H1 (cell line): ENCODE measurements at regions not wholly inside any gene's neighbourhood (a gene's known extent, or its start where the extent isn't known, plus 50 kb on each side); places are given as distances from the start of the nearest gene placed in this dataset.

Experiments used
- CTCF ChIA-PET: fragments of 300-600 bp; sonication (Branson Sonifier 250); formaldehyde crosslinking; loops from one replicate; lab custom pipeline; 2021; ENCODE audit not compliant: partially characterized antibody; lab: Charles Lee
- POLR2A ChIA-PET: fragments of 300-600 bp; sonication (Branson Sonifier 250); formaldehyde crosslinking; loops from one replicate; lab custom pipeline; 2021; ENCODE audit warnings: inconsistent platforms; ENCODE audit not compliant: partially characterized antibody; lab: Charles Lee
- DNase-seq, 2 experiments: peaks; one replicate each; pipeline versions ENCODE4 v3.0.0 to v3.0.0-alpha.2; 2010 to 2022; ENCODE audit warnings: low spot score in 2 of 2, low read depth in 1 of 2, mixed read lengths in 1 of 2
- FAIRE-seq: peaks from 2 replicates; lab custom pipeline; 2011; peaks lifted over from hg19 to GRCh38; lab: Jason Lieb, UNC
- H2AFZ ChIP-seq: 2 replicates; pipeline ENCODE4 v1.8.1; 2012; ENCODE audit warnings: low read length, inconsistent platforms
- H2AK5ac ChIP-seq: 2 replicates; pipeline ENCODE4 v1.6.1; 2013; ENCODE audit warnings: low read depth, low read length
- H2BK120ac ChIP-seq: replicated peaks from 2 replicates; pipeline ENCODE3; 2013; ENCODE audit warnings: low read depth, low read length, inconsistent platforms
- H2BK12ac ChIP-seq: 2 replicates; pipeline ENCODE4 v1.6.1; 2013; ENCODE audit warnings: low read depth, low read length
- H2BK15ac ChIP-seq: 2 replicates; pipeline ENCODE4 v1.6.1; 2013; ENCODE audit warnings: low read length
- H2BK20ac ChIP-seq: 2 replicates; pipeline ENCODE4 v1.6.1; 2013; ENCODE audit warnings: low read length
- H2BK5ac ChIP-seq: 2 replicates; pipeline ENCODE4 v1.6.1; 2013; ENCODE audit warnings: low read depth, low read length
- H3K14ac ChIP-seq: 2 replicates; pipeline ENCODE4 v1.6.1; 2013; ENCODE audit warnings: inconsistent platforms; ENCODE audit not compliant: insufficient read length
- H3K18ac ChIP-seq: 2 replicates; pipeline ENCODE4 v1.6.1; 2013; ENCODE audit warnings: low read length; ENCODE audit errors: extremely low read depth
- H3K23ac ChIP-seq: 2 replicates; pipeline ENCODE4 v1.6.1; 2013; ENCODE audit warnings: inconsistent platforms; ENCODE audit not compliant: insufficient read length
- H3K23me2 ChIP-seq: 2 replicates; pipeline ENCODE4 v1.6.1; 2013; ENCODE audit warnings: low read depth, low read length
- H3K27ac ChIP-seq: 2 replicates; pipeline ENCODE4 v1.6.1; 2011; ENCODE audit warnings: low read depth, low read length, inconsistent platforms
- H3K27me3 ChIP-seq, 4 experiments: replicated peaks in 1 of 4; 1 replicate in 1 of 4; 2 replicates in 3 of 4; pipeline versions ENCODE4 v1.6.1 to v1.8.1; 2011 to 2013; ENCODE audit warnings: low read length in 3 of 4, mild to moderate bottlenecking in 3 of 4, inconsistent platforms in 2 of 4, mixed read lengths in 2 of 4, moderate library complexity in 1 of 4; ENCODE audit not compliant: control insufficient read depth in 3 of 4, insufficient read depth in 3 of 4; ENCODE audit errors: extremely low read depth in 1 of 4
- H3K36me3 ChIP-seq, 4 experiments: 2 replicates each; pipeline versions ENCODE4 v1.6.1 to v1.8.1; 2011 to 2013; ENCODE audit warnings: mild to moderate bottlenecking in 4 of 4, low read length in 3 of 4, moderate library complexity in 2 of 4, control low read depth in 1 of 4, inconsistent platforms in 1 of 4; ENCODE audit not compliant: insufficient read depth in 4 of 4, control insufficient read depth in 2 of 4
- H3K4ac ChIP-seq: replicated peaks from 2 replicates; pipeline ENCODE3; 2013; ENCODE audit warnings: low read length, low read depth, mixed read lengths, inconsistent platforms; ENCODE audit not compliant: insufficient read length
- H3K4me1 ChIP-seq, 4 experiments: replicated peaks in 1 of 4; 1 replicate in 1 of 4; 2 replicates in 3 of 4; pipeline versions ENCODE4 v1.6.1 to v1.8.1; 2011 to 2013; ENCODE audit warnings: low read length in 3 of 4, inconsistent platforms in 2 of 4, mixed read lengths in 1 of 4; ENCODE audit not compliant: insufficient read depth in 4 of 4, control insufficient read depth in 3 of 4
- H3K4me2 ChIP-seq, 2 experiments: 2 replicates each; pipeline versions ENCODE4 v1.6.1 to v1.8.1; 2011 to 2013; ENCODE audit warnings: low read depth in 2 of 2, low read length in 2 of 2, control low read depth in 1 of 2, inconsistent platforms in 1 of 2, mild to moderate bottlenecking in 1 of 2; ENCODE audit not compliant: insufficient read depth in 1 of 2
- H3K4me3 ChIP-seq, 4 experiments: fragments of 200-600, 300-600 bp in 1 of 4; sonication (generic), shearing (Covaris generic), sonication (Bioruptor Twin) in 1 of 4; 2 replicates each; pipeline versions ENCODE4 v1.5.1 to v1.8.1; 2011 to 2016; ENCODE audit warnings: low read length in 4 of 4, low read depth in 3 of 4, control low read depth in 2 of 4, inconsistent platforms in 2 of 4, mild to moderate bottlenecking in 2 of 4, mixed read lengths in 1 of 4, moderate library complexity in 1 of 4; ENCODE audit not compliant: insufficient read depth in 2 of 4; ENCODE audit errors: extremely low read depth in 1 of 4
- H3K56ac ChIP-seq: replicated peaks from 2 replicates; pipeline ENCODE3; 2013; ENCODE audit warnings: low read depth, mild to moderate bottlenecking, mixed read lengths, low read length, inconsistent platforms; ENCODE audit not compliant: insufficient read length
- H3K79me1 ChIP-seq: 2 replicates; pipeline ENCODE4 v1.6.1; 2013; ENCODE audit warnings: low read depth, low read length, control low read depth
- H3K79me2 ChIP-seq, 2 experiments: 2 replicates each; pipeline versions ENCODE4 v1.6.1 to v1.8.1; 2012 to 2013; ENCODE audit warnings: low read length in 2 of 2, mild to moderate bottlenecking in 2 of 2, inconsistent platforms in 1 of 2; ENCODE audit not compliant: insufficient read depth in 2 of 2, control insufficient read depth in 1 of 2
- H3K9ac ChIP-seq, 4 experiments: replicated peaks in 1 of 4; 1 replicate in 1 of 4; 2 replicates in 3 of 4; pipeline versions ENCODE4 v1.6.1 to v1.8.1; 2011 to 2013; ENCODE audit warnings: low read depth in 3 of 4, low read length in 3 of 4, control low read depth in 2 of 4, mild to moderate bottlenecking in 2 of 4, moderate library complexity in 2 of 4, inconsistent platforms in 1 of 4; ENCODE audit errors: extremely low read depth in 1 of 4
- H3K9me3 ChIP-seq, 2 experiments: 2 replicates each; pipeline versions ENCODE4 v1.6.1 to v1.8.1; 2012 to 2013; ENCODE audit warnings: mild to moderate bottlenecking in 2 of 2, moderate library complexity in 2 of 2, control low read depth in 1 of 2, inconsistent platforms in 1 of 2, low read depth in 1 of 2, low read length in 1 of 2, mixed read lengths in 1 of 2; ENCODE audit not compliant: insufficient read depth in 2 of 2
- H4K20me1 ChIP-seq, 2 experiments: replicated peaks in 1 of 2; 2 replicates each; pipeline versions ENCODE3 to v1.8.1; 2011 to 2013; ENCODE audit warnings: inconsistent platforms in 2 of 2, low read length in 2 of 2, mild to moderate bottlenecking in 1 of 2; ENCODE audit not compliant: insufficient read depth in 2 of 2, control insufficient read depth in 1 of 2
- H4K5ac ChIP-seq: 2 replicates; pipeline ENCODE4 v1.6.1; 2013; ENCODE audit warnings: low read length, low read depth, mixed read lengths, inconsistent platforms; ENCODE audit not compliant: insufficient read length
- H4K8ac ChIP-seq: 2 replicates; pipeline ENCODE4 v1.8.0; 2013; ENCODE audit warnings: mild to moderate bottlenecking, moderate library complexity, low read length, inconsistent platforms; ENCODE audit not compliant: insufficient read depth; ENCODE audit errors: extremely low read depth
- H4K91ac ChIP-seq: replicated peaks from 2 replicates; pipeline ENCODE3; 2013; ENCODE audit warnings: low read length, mixed read lengths, inconsistent platforms; ENCODE audit not compliant: insufficient read length
- ASH2L ChIP-seq: fragments of 200-600, 300-600 bp; sonication (generic); IDR thresholded peaks from one replicate; pipeline ENCODE4 v1.7.1; 2017; ENCODE audit warnings: low read length
- CBX5 ChIP-seq: fragments of 300-800, 300-1000 bp; sonication (generic); IDR thresholded peaks from 2 replicates; pipeline ENCODE4 v1.7.1; 2016; ENCODE audit warnings: antibody characterized with exemption, low read length, low read depth
- CHD2 ChIP-seq: IDR thresholded peaks from 2 replicates; pipeline ENCODE4 v1.6.1; 2012; ENCODE audit warnings: low read length, improper control_type of control experiment
- CREB1 ChIP-seq: IDR thresholded peaks from 2 replicates; pipeline ENCODE4 v1.6.1; 2012; ENCODE audit warnings: inconsistent platforms
- EP300 ChIP-seq, 2 experiments: IDR thresholded peaks; 1 replicate in 1 of 2; 2 replicates in 1 of 2; pipeline ENCODE4 v1.6.1; 2011 to 2012; ENCODE audit warnings: low read depth in 2 of 2, low read length in 2 of 2, mild to moderate bottlenecking in 2 of 2, borderline replicate concordance in 1 of 2, inconsistent platforms in 1 of 2, moderate library complexity in 1 of 2
- MAFK ChIP-seq: IDR thresholded peaks from 2 replicates; pipeline ENCODE4 v1.6.1; 2012; ENCODE audit warnings: low read depth, mild to moderate bottlenecking, improper control_type of control experiment, low read length
- PHF8 ChIP-seq: fragments of 200-600 bp; sonication (generic); conservative IDR thresholded peaks from 2 replicates; pipeline ENCODE4 v1.7.1; 2012; ENCODE audit warnings: low read depth, mild to moderate bottlenecking, inconsistent platforms, low read length, moderate library complexity
- POLR2A ChIP-seq, 2 experiments: IDR thresholded peaks; 1 replicate in 1 of 2; 2 replicates in 1 of 2; pipeline ENCODE4 v1.6.1; 2011; ENCODE audit warnings: low read depth in 2 of 2, low read length in 2 of 2, mild to moderate bottlenecking in 2 of 2; ENCODE audit errors: control extremely low read depth in 1 of 2
- RBBP5 ChIP-seq: IDR thresholded peaks from 2 replicates; pipeline ENCODE4 v1.7.1; 2012; ENCODE audit warnings: low read depth, mild to moderate bottlenecking, inconsistent platforms, low read length, moderate library complexity, borderline replicate concordance
- RNF2 ChIP-seq: fragments of 200-900, 300-1000 bp; sonication (generic); IDR thresholded peaks from 2 replicates; pipeline ENCODE4 v1.7.1; 2016; ENCODE audit warnings: borderline replicate concordance, low read depth, mild to moderate bottlenecking, antibody characterized with exemption, low read length; ENCODE audit not compliant: poor library complexity, severe bottlenecking; ENCODE audit errors: missing control alignments
- SP2 ChIP-seq: IDR thresholded peaks from 2 replicates; pipeline ENCODE4 v1.6.1; 2012; ENCODE audit warnings: mild to moderate bottlenecking, low read length, inconsistent platforms
- SRF ChIP-seq: IDR thresholded peaks from 2 replicates; pipeline ENCODE4 v1.6.1; 2011; ENCODE audit warnings: mild to moderate bottlenecking, low read depth, low read length, moderate library complexity
- TEAD4 ChIP-seq: IDR thresholded peaks from 2 replicates; pipeline ENCODE4 v1.6.1; 2012; ENCODE audit warnings: low read depth, low read length, inconsistent platforms, mixed read lengths
- YY1 ChIP-seq: IDR thresholded peaks from 2 replicates; pipeline ENCODE4 v1.6.1; 2011; ENCODE audit warnings: low read depth, mild to moderate bottlenecking, low read length
- ZNF274 ChIP-seq: IDR thresholded peaks from 2 replicates; pipeline ENCODE4 v1.7.0; 2012; ENCODE audit warnings: low read length, borderline replicate concordance; ENCODE audit errors: extremely low read depth
- WGBS, 2 experiments: shearing (Covaris generic) in 1 of 2; methylation state at CpG; one replicate each; pipeline versions ENCODE4 v1.1.6 to v1.1.7; 2013 to 2015; ENCODE audit warnings: low lambda C conversion rate in 2 of 2, mixed read lengths in 2 of 2, inconsistent platforms in 1 of 2, low coverage in 1 of 2, missing lambda C conversion rate in 1 of 2; ENCODE audit not compliant: insufficient replicate concordance in 2 of 2, insufficient coverage in 1 of 2, insufficient read length in 1 of 2; ENCODE audit errors: extremely low coverage in 1 of 2, missing lambda C conversion rate in 1 of 2; 5-methylcytosine and 5-hydroxymethylcytosine counted together

DNA sequence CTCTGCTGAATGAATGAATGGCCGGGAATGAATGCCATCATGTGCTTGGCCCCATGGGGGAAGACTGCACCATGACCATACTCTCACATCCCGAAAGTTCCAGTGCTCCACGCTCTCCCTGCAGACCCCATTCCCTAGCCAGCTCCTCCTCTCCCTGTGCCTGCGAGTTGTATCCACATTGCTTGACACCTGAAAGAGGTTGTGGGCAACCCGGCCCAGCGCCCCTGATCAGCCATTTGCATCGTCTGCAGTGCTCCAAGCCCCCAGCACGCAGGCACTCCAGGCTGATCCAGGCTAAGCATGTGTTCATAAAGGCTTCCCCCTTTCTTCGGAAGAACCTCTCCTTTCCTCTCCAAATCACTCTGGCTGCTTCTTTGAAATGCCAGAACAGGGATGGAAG lies 354.4 kb upstream of the MKI67 start:
- Histone ChIP-seq H3K9me3 (no peaks in the 10 kb centered on the region), H3K23ac (no peak overlapping the region), H3K18ac (no peak overlapping the region), H4K8ac (peak overlapping the region; percentile 63), H4K5ac (no peak overlapping the region), H3K79me1 (no peaks in the 10 kb centered on the region), H3K4me3 (no peak overlapping the region), H2BK20ac (no peak overlapping the region), H3K23me2 (no peaks in the 10 kb centered on the region), H2BK120ac (no peak overlapping the region), H2BK15ac (no peak overlapping the region), H3K14ac (no peak overlapping the region), H2AK5ac (no peak overlapping the region), H3K56ac (no peak overlapping the region), H3K9ac (no peak overlapping the region), H3K27ac (no peak overlapping the region), H4K20me1 (no peaks in the 10 kb centered on the region), H3K4me1 (0 out of 7 replicates have a peak, but pooled peaks cover 0 to 3% (median 0%) of the 10 kb centered on the region in 4 experiments), H2BK12ac (no peak overlapping the region), H2BK5ac (no peak overlapping the region), H2AFZ (0 out of 2 replicates have a peak overlapping the region, but pooled peaks have one; percentile 66), H3K4ac (no peak overlapping the region), H4K91ac (no peak overlapping the region), H3K27me3 (no peaks in the 10 kb centered on the region), H3K79me2 (no peaks in the 10 kb centered on the region), H3K36me3 (no peaks in the 10 kb centered on the region), H3K4me2 (no peak overlapping the region)
- POLR2A ChIA-PET = no interaction called here
- TF ChIP-seq ASH2L (no peak), POLR2A (IDR thresholded peaks at IDR 0.05; ENCODE audit: control extremely low read depth in 1 of 2, low read depth in 2 of 2, low read length in 2 of 2) (no peak), SRF (no peak), SP2 (no peak), PHF8 (no peak), CREB1 (no peak), MAFK (no peak), CHD2 (no peak), RNF2 (no peak), YY1 (no peak), EP300 (IDR thresholded peaks at IDR 0.05; ENCODE audit: borderline replicate concordance in 1 of 2, low read depth in 2 of 2, low read length in 2 of 2) (no peak), CBX5 (no peak), ZNF274 (no peak), TEAD4 (no peak), RBBP5 (no peak)
- WGBS, 2 experiments = 77% methylated on average over 8 of the region's 9 CpGs; no CpG with 5 or more reads in 1 of the 2 experiments
- CTCF ChIA-PET = interaction anchor here (0.7 kb wide), 3 partner anchors 12 to 193 kb away, joined by 3 to 4 read pairs (median 3); no protein-coding TSS in a partner anchor
- FAIRE-seq (no peak), DNase-seq (no peak)
